HuH-7 (cell line): ENCODE measurements at regions not wholly inside any gene's neighbourhood (a gene's known extent, or its start where the extent isn't known, plus 50 kb on each side); places are given as distances from the start of the nearest gene placed in this dataset.

Experiments used
- DNase-seq: peaks from one replicate; pipeline ENCODE4 v3.0.0; 2011; ENCODE audit warnings: low spot score

- no peak for DNase-seq
Measured at GRCh38 chr2:47315475-47315874, 53.6 kb upstream of the EPCAM start.

GRCh38 chr2:47313728-47314127 is 55.4 kb upstream of the EPCAM start:
- no peak for DNase-seq

- peak; percentile 29 for DNase-seq
Measured at GRCh38 chr2:47313141-47313691, 55.9 kb upstream of the EPCAM start.

- no peak for DNase-seq
Measured at GRCh38 chr2:47312491-47312850, 56.6 kb upstream of the EPCAM start.

GRCh38 chr2:47311764-47312490 is 57.2 kb upstream of the EPCAM start:
- no peak for DNase-seq

- no peak for DNase-seq
Measured at GRCh38 chr2:47310801-47311560, 58.1 kb upstream of the EPCAM start.

GRCh38 chr2:47309952-47310800 is 58.9 kb upstream of the EPCAM start:
- peak; percentile 48 for DNase-seq

GRCh38 chr2:47309472-47309951 is 59.6 kb upstream of the EPCAM start:
- no peak for DNase-seq

- DNase-seq, result no peak
Measured at GRCh38 chr2:47307066-47307465, 62.0 kb upstream of the EPCAM start.

GRCh38 chr2:47304654-47305053 is 64.5 kb upstream of the EPCAM start:
- no peak for DNase-seq

- DNase-seq, result no peak
Measured at GRCh38 chr2:47303341-47304148, 65.6 kb upstream of the EPCAM start.

- DNase-seq, result no peak
Measured at GRCh38 chr2:47302308-47302707, 66.8 kb upstream of the EPCAM start.

GRCh38 chr2:47301731-47302130 is 67.4 kb upstream of the EPCAM start:
- DNase-seq, result no peak

GRCh38 chr2:47301277-47301618 is 67.9 kb upstream of the EPCAM start:
- no peak for DNase-seq

GRCh38 chr2:47300609-47301276 is 68.4 kb upstream of the EPCAM start:
- DNase-seq, result no peak

GRCh38 chr2:47300081-47300480 is 69.0 kb upstream of the EPCAM start:
- no peak for DNase-seq

- no peak for DNase-seq
Measured at GRCh38 chr2:47299555-47299954, 69.6 kb upstream of the EPCAM start.

- DNase-seq, result no peak
Measured at GRCh38 chr2:47298771-47299170, 70.3 kb upstream of the EPCAM start.

- no peak for DNase-seq
Measured at GRCh38 chr2:47297767-47298425, 71.2 kb upstream of the EPCAM start.

GRCh38 chr2:47295981-47296635 is 73.0 kb upstream of the EPCAM start:
- no peak for DNase-seq
